ENCODE measurements at regions not wholly inside any gene's neighbourhood (a gene's known extent, or its start where the extent isn't known, plus 50 kb on each side); places are given as distances from the start of the nearest gene placed in this dataset.

GRCh38 chr6:113646701-113647100, 210.4 kb upstream of the MARCKS start (continued):
- TF ChIP-seq ZBTB33 (IDR thresholded peaks at IDR 0.05; ENCODE audit: borderline replicate concordance, low read depth) = no peak

GRCh38 chr6:113647143-113647889, 209.8 kb upstream of the MARCKS start:
- WGBS (ENCODE audit: low lambda C conversion rate) = 94% methylated on average over 4 of the region's 4 CpGs

More at GRCh38 chr6:113647143-113647889, 209.8 kb upstream of the MARCKS start:
- peaks cover 6% of the 10 kb centered on the region for H3F3A ChIP-seq (replicated peaks; ENCODE audit: insufficient read depth)
- H4K20me1 ChIP-seq (ENCODE audit: insufficient read depth) = no peaks in the 10 kb centered on the region
- no peak overlapping the region for H2AFZ ChIP-seq (ENCODE audit: low read depth)
- no peak overlapping the region for H3K4me2 ChIP-seq
- no peaks in the 10 kb centered on the region for H3K9me2 ChIP-seq
- no peaks in the 10 kb centered on the region for H3K36me3 ChIP-seq (replicated peaks in 1 of 2; ENCODE audit: control insufficient read depth in 1 of 2, insufficient read depth in 2 of 2, low read length in 1 of 2)
- no peaks in the 10 kb centered on the region for H3K79me2 ChIP-seq (ENCODE audit: insufficient read depth)
- no peak overlapping the region for H3K9ac ChIP-seq
- H3K27ac ChIP-seq (ENCODE audit: low read depth in 2 of 2, low read length in 1 of 2) = no peak overlapping the region
- no peak overlapping the region for H3K4me3 ChIP-seq (ENCODE audit: low read depth in 2 of 2, low read length in 1 of 2)
- H3K9me3 ChIP-seq = no peaks in the 10 kb centered on the region
- peaks cover 4 to 10% of the 10 kb centered on the region in 2 experiments for H3K4me1 ChIP-seq (ENCODE audit: control insufficient read depth in 1 of 2, insufficient read depth in 2 of 2, low read depth in 1 of 2, low read length in 1 of 2)
- no peak for DNase-seq
- ChIA-PET POLR2A (interaction anchor here (0.9 kb wide), 1 partner anchor 9 kb away, joined by 3 read pairs; no protein-coding TSS in a partner anchor), CTCF (no interaction called here)
- H3K27me3 ChIP-seq (ENCODE audit: insufficient read depth) = no peaks in the 10 kb centered on the region
- TF ChIP-seq NRF1 (IDR thresholded peaks at IDR 0.05; ENCODE audit: low read depth, low read length) = no peak
- no peak for TF ChIP-seq REST (IDR thresholded peaks at IDR 0.05; ENCODE audit: low read depth, low read length)
- TF ChIP-seq RFX5 (IDR thresholded peaks at IDR 0.05; ENCODE audit: low read length) = no peak
- TF ChIP-seq MEF2A (IDR thresholded peaks at IDR 0.05; ENCODE audit: borderline replicate concordance, low read depth) = no peak
- no peak for TF ChIP-seq GATA2 (CRISPR knock-in tag; IDR thresholded peaks at IDR 0.05)
- TF ChIP-seq RXRA (IDR thresholded peaks at IDR 0.05; ENCODE audit: borderline replicate concordance, low read depth) = no peak
- TF ChIP-seq FOXM1 (IDR thresholded peaks at IDR 0.05; ENCODE audit: low read depth) = no peak
- TF ChIP-seq SIN3A (IDR thresholded peaks at IDR 0.05; ENCODE audit: borderline replicate concordance, low read depth, low read length) = no peak
- TF ChIP-seq EZH2phosphoT487 (IDR thresholded peaks at IDR 0.05; ENCODE audit: borderline replicate concordance, low read depth) = no peak
- TF ChIP-seq, protein P1, sequence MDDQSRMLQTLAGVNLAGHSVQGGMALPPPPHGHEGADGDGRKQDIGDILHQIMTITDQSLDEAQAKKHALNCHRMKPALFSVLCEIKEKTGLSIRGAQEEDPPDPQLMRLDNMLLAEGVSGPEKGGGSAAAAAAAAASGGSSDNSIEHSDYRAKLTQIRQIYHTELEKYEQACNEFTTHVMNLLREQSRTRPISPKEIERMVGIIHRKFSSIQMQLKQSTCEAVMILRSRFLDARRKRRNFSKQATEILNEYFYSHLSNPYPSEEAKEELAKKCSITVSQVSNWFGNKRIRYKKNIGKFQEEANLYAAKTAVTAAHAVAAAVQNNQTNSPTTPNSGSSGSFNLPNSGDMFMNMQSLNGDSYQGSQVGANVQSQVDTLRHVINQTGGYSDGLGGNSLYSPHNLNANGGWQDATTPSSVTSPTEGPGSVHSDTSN (IDR thresholded peaks at IDR 0.05) = no peak
- TF ChIP-seq ZBTB33 (IDR thresholded peaks at IDR 0.05; ENCODE audit: borderline replicate concordance, low read depth) = no peak
- no peak for TF ChIP-seq ELF1 (IDR thresholded peaks at IDR 0.05)
- TF ChIP-seq RCOR1 (IDR thresholded peaks at IDR 0.05; ENCODE audit: low read length) = no peak
- TF ChIP-seq RAD21 (IDR thresholded peaks at IDR 0.05; ENCODE audit: low read length) = no peak
- no peak for TF ChIP-seq EP300 (IDR thresholded peaks at IDR 0.05; ENCODE audit: borderline replicate concordance in 1 of 2, low read depth in 1 of 2, low read length in 1 of 2)

Data from SK-N-SH (cell line).